Panc1 (cell line): ENCODE measurements at regions not wholly inside any gene's neighbourhood (a gene's known extent, or its start where the extent isn't known, plus 50 kb on each side); places are given as distances from the start of the nearest gene placed in this dataset.

Experiments
- ATAC-seq: fragments of 200-7000 bp; cut with Tn5 transposase; 2 replicates; pipeline ENCODE4 v1.9.1; 2020; ENCODE audit warnings: mild to moderate bottlenecking, moderate library complexity
- BruUV-seq: library from RNA; stranded (reverse); fragments of 400-500 nt; replicated peaks from 2 replicates; lab custom pipeline; 2021; lab: Mats Ljungman, UMichigan
- CTCF ChIA-PET: fragments of 300-600 bp; sonication (Branson Sonifier 250); formaldehyde crosslinking; loops from one replicate; lab custom pipeline; 2022; ENCODE audit warnings: antibody characterized with exemption; lab: Charles Lee
- POLR2A ChIA-PET: fragments of 300-600 bp; sonication (Branson Sonifier 250); formaldehyde crosslinking; loops from one replicate; lab custom pipeline; 2022; ENCODE audit warnings: antibody characterized with exemption; lab: Charles Lee
- DNase-seq: peaks from one replicate; pipeline ENCODE4 v3.0.0-alpha.2; 2010; ENCODE audit warnings: low read depth, low spot score
- H3K27ac ChIP-seq: 2 replicates; pipeline ENCODE4 v1.5.1; 2011; ENCODE audit warnings: mild to moderate bottlenecking, low read length, inconsistent platforms
- H3K27me3 ChIP-seq: fragments of 200-500 bp; sonication (Bioruptor generic); 2 replicates; pipeline ENCODE4 v1.6.0; 2014; ENCODE audit warnings: low read length, inconsistent platforms; ENCODE audit not compliant: control insufficient read depth, insufficient read depth
- H3K36me3 ChIP-seq: fragments of 200-500 bp; sonication (Bioruptor generic); 2 replicates; pipeline ENCODE4 v1.5.1; 2014; ENCODE audit warnings: inconsistent platforms, mild to moderate bottlenecking, low read length, moderate library complexity; ENCODE audit not compliant: control insufficient read depth, insufficient read depth
- H3K4me1 ChIP-seq: 2 replicates; pipeline ENCODE4 v1.5.1; 2011; ENCODE audit warnings: inconsistent platforms, mild to moderate bottlenecking, low read length, moderate library complexity; ENCODE audit not compliant: control insufficient read depth, insufficient read depth
- H3K4me3 ChIP-seq, 2 experiments: 2 replicates each; pipeline ENCODE4 v1.5.1; 2011 to 2012; ENCODE audit warnings: low read depth in 2 of 2, low read length in 2 of 2, mild to moderate bottlenecking in 2 of 2, inconsistent platforms in 1 of 2, moderate library complexity in 1 of 2
- H3K9me3 ChIP-seq: fragments of 200-500 bp; sonication (Bioruptor generic); 2 replicates; pipeline ENCODE4 v1.5.1; 2014; ENCODE audit warnings: low read depth, mild to moderate bottlenecking, inconsistent platforms, low read length, moderate library complexity; ENCODE audit not compliant: control insufficient read depth, insufficient read depth
- POLR2AphosphoS5 ChIP-seq: IDR thresholded peaks from 2 replicates; pipeline ENCODE4 v1.6.1; 2012; ENCODE audit warnings: mild to moderate bottlenecking, low read depth, low read length, moderate library complexity
- REST ChIP-seq, 2 experiments: IDR thresholded peaks; 2 replicates each; pipeline ENCODE4 v1.6.1; 2011 to 2012; ENCODE audit warnings: low read depth in 2 of 2, control low read depth in 1 of 2, low read length in 1 of 2, mild to moderate bottlenecking in 1 of 2, moderate library complexity in 1 of 2; ENCODE audit not compliant: insufficient read depth in 1 of 2
- SIN3A ChIP-seq: IDR thresholded peaks from 2 replicates; pipeline ENCODE4 v1.6.1; 2012; ENCODE audit warnings: low read depth, mild to moderate bottlenecking, low read length, moderate library complexity, borderline replicate concordance; ENCODE audit not compliant: insufficient read depth
- TCF7L2 ChIP-seq: IDR thresholded peaks from 2 replicates; pipeline ENCODE4 v1.6.1; 2011; ENCODE audit warnings: mild to moderate bottlenecking, low read depth, low read length, inconsistent platforms
- in situ Hi-C: cut with HindIII; loops from 2 replicates; pipeline ENCODE4 v1.10.0; 2016; ENCODE audit warnings: low sequenced_read_pairs, low pct_unique_long_range_greater_than_20kb
- intact Hi-C: fragments of 100-400 bp; cut with micrococcal nuclease; formaldehyde crosslinking; loops from one replicate; pipeline ENCODE4 v1.10.0; 2022; ENCODE audit not compliant: unreplicated experiment
- TF ChIP-seq, protein P1 (sequence below): fragments of 450-650 bp; IDR thresholded peaks from 2 replicates; pipeline ENCODE4 v1.5.1; 2017; ENCODE audit warnings: mild to moderate bottlenecking

DNA sequence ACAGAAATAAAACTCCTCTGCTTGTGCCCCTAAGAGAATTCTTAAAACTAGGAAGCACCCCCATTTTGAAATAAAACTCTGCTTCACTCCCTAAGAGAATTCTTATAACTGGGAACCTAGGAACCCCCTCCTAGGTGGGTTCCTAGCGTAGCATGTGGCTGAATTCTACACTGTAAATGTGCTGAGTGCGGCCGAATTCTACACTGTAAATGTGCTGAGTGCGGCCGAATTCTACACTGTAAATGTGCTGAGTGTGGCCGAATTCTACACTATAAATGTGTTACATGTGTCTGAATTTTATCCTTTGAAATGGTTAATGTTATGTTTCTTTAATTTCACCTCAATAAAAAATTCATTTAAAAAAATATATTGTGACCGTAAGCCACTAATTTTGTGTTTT lies 79.3 kb downstream of the PSMB1 start:
- intact Hi-C loops = no loop called here
- ATAC-seq (no peak), DNase-seq (no peak)
- H3K9me3 ChIP-seq = no peaks in the 10 kb centered on the region
- CTCF ChIA-PET = no interaction called here
- no TSS peak for BruUV-seq
- no peak overlapping the region for H3K4me3 ChIP-seq
- peaks cover 12% of the 10 kb centered on the region for H3K27me3 ChIP-seq
- TF ChIP-seq POLR2AphosphoS5 = no peak
- TF ChIP-seq REST (IDR thresholded peaks at IDR 0.05; ENCODE audit: insufficient read depth in 1 of 2, low read depth in 2 of 2, low read length in 1 of 2) = no peak
- no peak for TF ChIP-seq TCF7L2
- TF ChIP-seq, protein P1, sequence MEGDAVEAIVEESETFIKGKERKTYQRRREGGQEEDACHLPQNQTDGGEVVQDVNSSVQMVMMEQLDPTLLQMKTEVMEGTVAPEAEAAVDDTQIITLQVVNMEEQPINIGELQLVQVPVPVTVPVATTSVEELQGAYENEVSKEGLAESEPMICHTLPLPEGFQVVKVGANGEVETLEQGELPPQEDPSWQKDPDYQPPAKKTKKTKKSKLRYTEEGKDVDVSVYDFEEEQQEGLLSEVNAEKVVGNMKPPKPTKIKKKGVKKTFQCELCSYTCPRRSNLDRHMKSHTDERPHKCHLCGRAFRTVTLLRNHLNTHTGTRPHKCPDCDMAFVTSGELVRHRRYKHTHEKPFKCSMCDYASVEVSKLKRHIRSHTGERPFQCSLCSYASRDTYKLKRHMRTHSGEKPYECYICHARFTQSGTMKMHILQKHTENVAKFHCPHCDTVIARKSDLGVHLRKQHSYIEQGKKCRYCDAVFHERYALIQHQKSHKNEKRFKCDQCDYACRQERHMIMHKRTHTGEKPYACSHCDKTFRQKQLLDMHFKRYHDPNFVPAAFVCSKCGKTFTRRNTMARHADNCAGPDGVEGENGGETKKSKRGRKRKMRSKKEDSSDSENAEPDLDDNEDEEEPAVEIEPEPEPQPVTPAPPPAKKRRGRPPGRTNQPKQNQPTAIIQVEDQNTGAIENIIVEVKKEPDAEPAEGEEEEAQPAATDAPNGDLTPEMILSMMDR = no peak
- TF ChIP-seq SIN3A = no peak
- no peaks in the 10 kb centered on the region for H3K36me3 ChIP-seq
- POLR2A ChIA-PET = no interaction called here
- in situ Hi-C loops = no loop called here
- H3K27ac ChIP-seq = no peak overlapping the region
- H3K4me1 ChIP-seq = 0 out of 2 replicates have a peak, but pooled peaks cover 3% of the 10 kb centered on the region

GRCh38 chr6:170473301-170473717 lies 79.8 kb downstream of the PSMB1 start:
- Histone ChIP-seq H3K27me3 (peaks cover 12% of the 10 kb centered on the region), H3K4me3 (no peak overlapping the region), H3K4me1 (0 out of 2 replicates have a peak, but pooled peaks cover 3% of the 10 kb centered on the region), H3K36me3 (no peaks in the 10 kb centered on the region), H3K27ac (no peak overlapping the region), H3K9me3 (no peaks in the 10 kb centered on the region)
- DNase-seq = no peak
- BruUV-seq = no TSS peak
- ChIA-PET CTCF (no interaction called here), POLR2A (no interaction called here)
- TF ChIP-seq TCF7L2 (no peak), POLR2AphosphoS5 (no peak)
- peak; percentile 48; the same call in 1 of the 2 replicates for ATAC-seq
- in situ Hi-C loops = no loop called here
- intact Hi-C loops = no loop called here

DNA sequence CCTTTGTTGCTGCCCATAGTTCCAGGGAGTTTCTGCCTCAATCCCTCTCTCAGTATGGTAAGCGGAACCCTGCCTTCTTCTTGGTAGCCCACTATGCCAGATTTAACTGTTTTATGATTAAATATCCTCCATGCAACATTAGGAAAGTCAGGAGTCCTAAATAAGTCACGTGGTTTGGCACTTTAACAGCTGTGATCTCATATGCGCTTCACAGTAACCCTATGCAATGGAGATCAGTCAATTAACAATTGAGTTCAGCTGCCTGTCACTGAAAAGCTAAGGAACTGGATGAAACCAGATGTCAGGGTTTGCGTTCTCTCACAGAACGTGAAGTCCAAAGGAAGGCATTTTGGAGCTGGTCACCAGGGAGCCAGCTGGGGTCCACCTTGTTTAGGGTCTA lies 81.6 kb downstream of the PSMB1 start:
- DNase-seq (no peak), ATAC-seq (no peak)
- 0 out of 2 replicates have a peak, but pooled peaks cover 3% of the 10 kb centered on the region for H3K4me1 ChIP-seq
- no peak overlapping the region for H3K4me3 ChIP-seq
- intact Hi-C loops (no loop called here), in situ Hi-C loops (no loop called here)
- H3K27ac ChIP-seq = no peak overlapping the region
- no peaks in the 10 kb centered on the region for H3K36me3 ChIP-seq
- CTCF ChIA-PET = interaction anchor here (0.7 kb wide), 1 partner anchor 11 kb away, joined by 3 read pairs; no protein-coding TSS in a partner anchor
- no peaks in the 10 kb centered on the region for H3K9me3 ChIP-seq
- TF ChIP-seq TCF7L2 = no peak
- no peak for TF ChIP-seq POLR2AphosphoS5
- TF ChIP-seq, protein P1 = no peak
- no peak for TF ChIP-seq SIN3A
- TF ChIP-seq REST (IDR thresholded peaks at IDR 0.05; ENCODE audit: insufficient read depth in 1 of 2, low read depth in 2 of 2, low read length in 1 of 2) = no peak
- no TSS peak for BruUV-seq
- POLR2A ChIA-PET = no interaction called here
- H3K27me3 ChIP-seq = peaks cover 12% of the 10 kb centered on the region
